ENCODE measurements at regions not wholly inside any gene's neighbourhood (a gene's known extent, or its start where the extent isn't known, plus 50 kb on each side); places are given as distances from the start of the nearest gene placed in this dataset.

- TF ChIP-seq CTCF (IDR thresholded peaks at IDR 0.05) = no peak
- TF ChIP-seq POLR2A (IDR thresholded peaks at IDR 0.05) = no peak
- no peak for TF ChIP-seq POLR2AphosphoS5 (IDR thresholded peaks at IDR 0.05)
Observed at GRCh38 chr18:61714421-61714820, 178.4 kb downstream of the RNF152 start.
